Thyroid gland (tissue), 4 donors: ENCODE measurements at regions not wholly inside any gene's neighbourhood (a gene's known extent, or its start where the extent isn't known, plus 50 kb on each side); places are given as distances from the start of the nearest gene placed in this dataset.

Experiments used
- POLR2A ChIP-seq, 2 donors: fragments of 450-650 bp; IDR thresholded peaks; one replicate each; pipeline ENCODE4 v1.6.1; 2017; ENCODE audit warnings: antibody characterized with exemption in 2 of 2, mild to moderate bottlenecking in 2 of 2, moderate library complexity in 1 of 2
- TF ChIP-seq, protein P1 (sequence below), 6 experiments: fragments of 200-600 bp in 3 of 6; fragments of 450-650 bp in 3 of 6; sonication (generic) in 3 of 6; IDR thresholded peaks; one replicate each; pipeline ENCODE4 v1.5.1; 2016 to 2019; ENCODE audit warnings: antibody characterized with exemption in 6 of 6, mild to moderate bottlenecking in 2 of 6, inconsistent platforms in 1 of 6, moderate library complexity in 1 of 6

DNA sequence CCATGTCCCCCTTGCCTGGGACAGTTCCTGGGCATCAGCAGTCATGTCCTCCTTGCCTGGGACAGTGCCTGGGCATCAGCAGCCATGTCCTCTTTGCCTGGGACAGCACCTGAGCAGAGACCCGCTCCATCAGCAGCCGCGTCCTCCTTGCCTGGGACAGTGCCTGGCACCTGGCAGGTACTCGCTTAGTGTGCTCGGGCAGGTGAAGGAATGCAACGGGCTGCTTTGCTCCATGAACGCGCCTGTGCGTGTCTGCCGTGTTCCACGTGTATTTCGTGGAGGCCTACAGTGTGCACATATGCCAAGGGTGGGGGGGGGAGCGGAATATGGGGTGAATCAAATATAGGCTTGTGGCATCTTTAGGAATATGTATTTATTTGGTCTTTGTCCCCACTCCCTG lies 1490.7 kb downstream of the TBC1D22A start:
- TF ChIP-seq POLR2A (IDR thresholded peaks at IDR 0.05) = no peak
- TF ChIP-seq, protein P1, sequence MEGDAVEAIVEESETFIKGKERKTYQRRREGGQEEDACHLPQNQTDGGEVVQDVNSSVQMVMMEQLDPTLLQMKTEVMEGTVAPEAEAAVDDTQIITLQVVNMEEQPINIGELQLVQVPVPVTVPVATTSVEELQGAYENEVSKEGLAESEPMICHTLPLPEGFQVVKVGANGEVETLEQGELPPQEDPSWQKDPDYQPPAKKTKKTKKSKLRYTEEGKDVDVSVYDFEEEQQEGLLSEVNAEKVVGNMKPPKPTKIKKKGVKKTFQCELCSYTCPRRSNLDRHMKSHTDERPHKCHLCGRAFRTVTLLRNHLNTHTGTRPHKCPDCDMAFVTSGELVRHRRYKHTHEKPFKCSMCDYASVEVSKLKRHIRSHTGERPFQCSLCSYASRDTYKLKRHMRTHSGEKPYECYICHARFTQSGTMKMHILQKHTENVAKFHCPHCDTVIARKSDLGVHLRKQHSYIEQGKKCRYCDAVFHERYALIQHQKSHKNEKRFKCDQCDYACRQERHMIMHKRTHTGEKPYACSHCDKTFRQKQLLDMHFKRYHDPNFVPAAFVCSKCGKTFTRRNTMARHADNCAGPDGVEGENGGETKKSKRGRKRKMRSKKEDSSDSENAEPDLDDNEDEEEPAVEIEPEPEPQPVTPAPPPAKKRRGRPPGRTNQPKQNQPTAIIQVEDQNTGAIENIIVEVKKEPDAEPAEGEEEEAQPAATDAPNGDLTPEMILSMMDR (IDR thresholded peaks at IDR 0.05) = no peak
